Endothelial cell of umbilical vein (primary cell): ENCODE measurements at regions not wholly inside any gene's neighbourhood (a gene's known extent, or its start where the extent isn't known, plus 50 kb on each side); places are given as distances from the start of the nearest gene placed in this dataset.

ENCODE experiments used
- BruUV-seq: library from RNA; stranded (reverse); fragments of 400-500 nt; replicated peaks from 2 replicates; lab custom pipeline; 2021; lab: Mats Ljungman, UMichigan
- CTCF ChIA-PET: fragments of 300-600, 350-600 bp; sonication (Branson Sonifier 250); formaldehyde crosslinking; loops from one replicate; lab custom pipeline; 2021; ENCODE audit warnings: antibody characterized with exemption, inconsistent platforms; lab: Charles Lee
- POLR2A ChIA-PET: fragments of 300-600, 350-600 bp; sonication (Branson Sonifier 250); formaldehyde crosslinking; loops from one replicate; lab custom pipeline; 2021; ENCODE audit warnings: antibody characterized with exemption, inconsistent platforms; lab: Charles Lee
- DNase-seq: peaks from one replicate; pipeline ENCODE4 v3.0.0-alpha.2; 2011; ENCODE audit warnings: low read depth, low spot score
- FAIRE-seq: peaks from 2 replicates; lab custom pipeline; 2011; peaks lifted over from hg19 to GRCh38; lab: Jason Lieb, UNC
- H2AFZ ChIP-seq: 2 replicates; pipeline ENCODE4 v1.6.0; 2012; ENCODE audit warnings: low read depth, low read length, control low read depth, inconsistent platforms
- H3K27ac ChIP-seq: 2 replicates; pipeline ENCODE4 v1.5.1; 2011; ENCODE audit warnings: low read depth, mild to moderate bottlenecking, control low read depth, low read length, moderate library complexity; ENCODE audit not compliant: insufficient read depth
- H3K27me3 ChIP-seq, 2 experiments: 2 replicates each; pipeline versions ENCODE4 v1.6.0 to v1.6.1; 2011; ENCODE audit warnings: low read length in 2 of 2, mixed read lengths in 1 of 2; ENCODE audit not compliant: control insufficient read depth in 2 of 2, insufficient read depth in 2 of 2
- H3K36me3 ChIP-seq, 2 experiments: 2 replicates in 1 of 2; 3 replicates in 1 of 2; pipeline ENCODE4 v1.5.1; 2011; ENCODE audit warnings: low read length in 2 of 2, mild to moderate bottlenecking in 1 of 2, moderate library complexity in 1 of 2; ENCODE audit not compliant: control insufficient read depth in 2 of 2, insufficient read depth in 2 of 2; ENCODE audit errors: extremely low read depth in 1 of 2
- H3K4me1 ChIP-seq: 3 replicates; pipeline ENCODE4 v1.5.1; 2011; ENCODE audit warnings: mild to moderate bottlenecking, low read length; ENCODE audit not compliant: control insufficient read depth, insufficient read depth; ENCODE audit errors: extremely low read depth
- H3K4me2 ChIP-seq: 2 replicates; pipeline ENCODE4 v1.6.1; 2011; ENCODE audit warnings: low read length, control low read depth, mixed read lengths; ENCODE audit not compliant: insufficient read depth
- H3K4me3 ChIP-seq, 3 experiments: fragments of 200-600 bp in 1 of 3; sonication (generic), shearing (Covaris generic) in 1 of 3; replicated peaks in 1 of 3; 2 replicates each; pipeline ENCODE4 v1.5.1; 2011 to 2016; ENCODE audit warnings: control low read depth in 3 of 3, low read length in 3 of 3, mild to moderate bottlenecking in 2 of 3, inconsistent platforms in 1 of 3, low read depth in 1 of 3, moderate library complexity in 1 of 3; ENCODE audit not compliant: insufficient read depth in 1 of 3
- H3K79me2 ChIP-seq: 2 replicates; pipeline ENCODE4 v1.6.0; 2012; ENCODE audit warnings: low read length, inconsistent platforms; ENCODE audit not compliant: control insufficient read depth, insufficient read depth
- H3K9ac ChIP-seq: replicated peaks from 2 replicates; pipeline ENCODE3; 2011; ENCODE audit warnings: low read length, control low read depth; ENCODE audit not compliant: insufficient read depth; ENCODE audit errors: extremely low read depth
- H3K9me1 ChIP-seq: replicated peaks from 3 replicates; pipeline ENCODE4 v1.6.0; 2011; ENCODE audit warnings: mild to moderate bottlenecking, low read length; ENCODE audit not compliant: control insufficient read depth, insufficient read depth; ENCODE audit errors: extremely low read depth
- H3K9me3 ChIP-seq: replicated peaks from 2 replicates; pipeline ENCODE4 v1.5.1; 2012; ENCODE audit warnings: low read length, inconsistent platforms; ENCODE audit not compliant: control insufficient read depth, insufficient read depth
- H4K20me1 ChIP-seq: replicated peaks from 2 replicates; pipeline ENCODE3; 2011; ENCODE audit warnings: mild to moderate bottlenecking, low read length; ENCODE audit not compliant: control insufficient read depth, insufficient read depth; ENCODE audit errors: extremely low read depth
- EZH2 ChIP-seq: IDR thresholded peaks from 2 replicates; pipeline ENCODE4 v1.6.1; 2012; ENCODE audit warnings: borderline replicate concordance, low read depth, mild to moderate bottlenecking, moderate library complexity, low read length, inconsistent platforms; ENCODE audit not compliant: severe bottlenecking
- FOS ChIP-seq: IDR thresholded peaks from 2 replicates; pipeline ENCODE4 v1.6.1; 2011; ENCODE audit warnings: mild to moderate bottlenecking, low read length, moderate library complexity, borderline replicate concordance; ENCODE audit not compliant: insufficient read depth
- GATA2 ChIP-seq: IDR thresholded peaks from 2 replicates; pipeline ENCODE4 v1.7.0; 2011; ENCODE audit warnings: low read depth, mild to moderate bottlenecking, moderate library complexity, mixed read lengths, low read length; ENCODE audit not compliant: insufficient read length, insufficient read depth
- JUN ChIP-seq: IDR thresholded peaks from 2 replicates; pipeline ENCODE4 v1.6.1; 2011; ENCODE audit warnings: borderline replicate concordance, low read depth; ENCODE audit not compliant: insufficient read length, insufficient read depth
- MYC ChIP-seq: IDR thresholded peaks from one replicate; pipeline ENCODE4 v1.6.1; 2011; ENCODE audit warnings: mild to moderate bottlenecking, low read depth, low read length
- POLR2A ChIP-seq: IDR thresholded peaks from 2 replicates; pipeline ENCODE4 v1.6.1; 2012; ENCODE audit warnings: low read depth, mild to moderate bottlenecking, control low read depth, low read length
- POLR2AphosphoS5 ChIP-seq: IDR thresholded peaks from 2 replicates; pipeline ENCODE4 v1.6.1; 2012; ENCODE audit warnings: low read depth, mild to moderate bottlenecking, control low read depth, low read length, moderate library complexity; ENCODE audit not compliant: insufficient read depth
- dilution Hi-C: fragments of 300-500 bp; cut with MboI; formaldehyde crosslinking; loops from one replicate; pipeline ENCODE4 v1.15.0; 2019; ENCODE audit warnings: low sequenced_read_pairs; ENCODE audit not compliant: extremely low pct_ligation_motif_present
- intact Hi-C: fragments of 100-400 bp; cut with micrococcal nuclease; formaldehyde crosslinking; loops from one replicate; pipeline ENCODE4 v1.10.0; 2022
- TF ChIP-seq, protein P1 (sequence below): IDR thresholded peaks from 2 replicates; pipeline ENCODE4 v1.6.1; 2011; ENCODE audit not compliant: insufficient read depth, insufficient read length
- TF ChIP-seq, protein P2 (sequence below), 2 donors: IDR thresholded peaks; 1 replicate in 1 of 2; 2 replicates in 1 of 2; pipeline ENCODE4 v1.5.1; 2011; ENCODE audit warnings: low read length in 2 of 2, mild to moderate bottlenecking in 2 of 2, moderate library complexity in 2 of 2, control low read depth in 1 of 2, inconsistent platforms in 1 of 2, low read depth in 1 of 2; ENCODE audit not compliant: insufficient read depth in 1 of 2; ENCODE audit errors: extremely low read depth in 1 of 2

DNA sequence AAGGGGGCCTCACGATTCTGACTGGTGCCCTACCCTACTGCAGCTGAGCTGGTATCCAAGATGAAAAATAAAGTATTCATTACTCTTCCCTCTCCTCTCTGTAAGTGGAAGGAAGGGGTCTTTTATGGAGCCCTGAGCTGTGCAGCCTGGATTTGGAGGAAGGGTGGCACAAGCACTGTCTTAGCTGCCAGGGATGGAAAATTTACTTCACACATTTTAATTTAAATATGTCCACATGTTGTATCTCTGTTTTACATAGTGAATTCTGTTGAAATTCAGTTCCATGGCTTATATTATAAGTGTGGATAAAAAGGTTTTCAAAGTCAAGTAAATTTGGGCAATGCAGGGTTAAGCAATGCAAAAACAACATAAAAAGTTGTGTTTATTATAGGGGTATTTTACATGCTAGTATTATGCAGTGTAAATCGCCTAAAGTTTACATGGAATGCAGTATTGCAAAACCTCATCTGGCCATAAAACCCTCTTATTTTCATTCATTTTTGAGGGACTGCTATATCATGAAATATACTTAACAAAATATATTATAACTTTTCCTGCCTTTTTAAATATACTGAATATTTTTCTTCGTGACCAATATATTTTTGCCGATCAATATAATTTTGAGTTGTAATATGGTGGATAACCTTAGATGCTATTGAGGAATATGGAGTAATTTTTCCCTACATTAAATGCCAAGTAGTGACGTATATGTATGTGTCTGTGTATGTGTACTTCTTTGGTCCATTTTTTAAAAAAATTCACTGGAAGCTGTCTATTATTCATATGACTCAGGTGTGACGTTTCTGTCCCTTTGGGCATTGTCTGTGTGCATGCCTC lies 333.9 kb upstream of the CYRIA start:
- no TSS peak for BruUV-seq
- Histone ChIP-seq H3K36me3 (no peaks in the 10 kb centered on the region), H3K27ac (no peak overlapping the region), H4K20me1 (no peaks in the 10 kb centered on the region), H2AFZ (no peak overlapping the region), H3K4me3 (no peak overlapping the region), H3K9me1 (no peaks in the 10 kb centered on the region), H3K79me2 (no peaks in the 10 kb centered on the region), H3K27me3 (no peaks in the 10 kb centered on the region), H3K4me1 (no peaks in the 10 kb centered on the region), H3K9me3 (peaks cover 3% of the 10 kb centered on the region), H3K9ac (no peak overlapping the region), H3K4me2 (no peak overlapping the region)
- TF ChIP-seq, protein P1, sequence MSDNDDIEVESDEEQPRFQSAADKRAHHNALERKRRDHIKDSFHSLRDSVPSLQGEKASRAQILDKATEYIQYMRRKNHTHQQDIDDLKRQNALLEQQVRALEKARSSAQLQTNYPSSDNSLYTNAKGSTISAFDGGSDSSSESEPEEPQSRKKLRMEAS: no peak
- no peak for DNase-seq
- ChIA-PET CTCF (no interaction called here), POLR2A (no interaction called here)
- dilution Hi-C loops: no loop called here
- no peak for FAIRE-seq
- intact Hi-C loops: no loop called here

DNA sequence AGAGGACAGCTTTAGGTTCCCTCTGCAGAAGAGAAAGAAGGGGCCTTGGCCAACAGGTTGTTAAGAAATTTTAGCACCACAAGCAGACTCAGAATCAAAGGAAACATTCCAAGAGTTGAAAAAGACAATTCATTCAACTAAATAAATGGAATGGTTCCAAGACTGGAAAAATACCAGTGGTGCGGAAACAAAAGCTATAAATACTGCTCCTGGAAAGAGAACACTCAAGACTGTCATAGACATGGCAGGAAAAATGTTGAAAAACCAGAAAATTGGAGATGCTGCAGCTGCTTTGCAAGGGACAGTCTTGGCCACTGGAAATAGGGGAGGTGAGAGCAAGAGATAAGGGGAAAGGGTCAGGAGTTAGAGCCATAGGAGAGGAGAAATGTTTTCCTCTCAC lies 312.7 kb upstream of the CYRIA start:
- Histone ChIP-seq H3K4me2 (no peak overlapping the region), H4K20me1 (no peaks in the 10 kb centered on the region), H3K4me1 (no peaks in the 10 kb centered on the region), H3K4me3 (no peak overlapping the region), H3K27ac (no peak overlapping the region), H3K9me1 (no peaks in the 10 kb centered on the region), H2AFZ (no peak overlapping the region), H3K27me3 (no peaks in the 10 kb centered on the region), H3K9me3 (peaks cover 1% of the 10 kb centered on the region), H3K9ac (no peak overlapping the region), H3K79me2 (no peaks in the 10 kb centered on the region), H3K36me3 (no peaks in the 10 kb centered on the region)
- FAIRE-seq: no peak
- TF ChIP-seq JUN (no peak), EZH2 (no peak), FOS (no peak), POLR2AphosphoS5 (no peak), GATA2 (no peak), MYC (no peak), POLR2A (no peak)
- TF ChIP-seq, protein P1: no peak
- TF ChIP-seq, protein P2, sequence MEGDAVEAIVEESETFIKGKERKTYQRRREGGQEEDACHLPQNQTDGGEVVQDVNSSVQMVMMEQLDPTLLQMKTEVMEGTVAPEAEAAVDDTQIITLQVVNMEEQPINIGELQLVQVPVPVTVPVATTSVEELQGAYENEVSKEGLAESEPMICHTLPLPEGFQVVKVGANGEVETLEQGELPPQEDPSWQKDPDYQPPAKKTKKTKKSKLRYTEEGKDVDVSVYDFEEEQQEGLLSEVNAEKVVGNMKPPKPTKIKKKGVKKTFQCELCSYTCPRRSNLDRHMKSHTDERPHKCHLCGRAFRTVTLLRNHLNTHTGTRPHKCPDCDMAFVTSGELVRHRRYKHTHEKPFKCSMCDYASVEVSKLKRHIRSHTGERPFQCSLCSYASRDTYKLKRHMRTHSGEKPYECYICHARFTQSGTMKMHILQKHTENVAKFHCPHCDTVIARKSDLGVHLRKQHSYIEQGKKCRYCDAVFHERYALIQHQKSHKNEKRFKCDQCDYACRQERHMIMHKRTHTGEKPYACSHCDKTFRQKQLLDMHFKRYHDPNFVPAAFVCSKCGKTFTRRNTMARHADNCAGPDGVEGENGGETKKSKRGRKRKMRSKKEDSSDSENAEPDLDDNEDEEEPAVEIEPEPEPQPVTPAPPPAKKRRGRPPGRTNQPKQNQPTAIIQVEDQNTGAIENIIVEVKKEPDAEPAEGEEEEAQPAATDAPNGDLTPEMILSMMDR (IDR thresholded peaks at IDR 0.05; ENCODE audit: extremely low read depth in 1 of 2, insufficient read depth in 1 of 2, low read depth in 1 of 2, low read length in 2 of 2): no peak
- dilution Hi-C loops: no loop called here
- ChIA-PET CTCF (no interaction called here), POLR2A (no interaction called here)
- intact Hi-C loops: no loop called here
- no TSS peak for BruUV-seq
- no peak for DNase-seq
